ENCODE measurements at regions not wholly inside any gene's neighbourhood (a gene's known extent, or its start where the extent isn't known, plus 50 kb on each side); places are given as distances from the start of the nearest gene placed in this dataset.

DNA sequence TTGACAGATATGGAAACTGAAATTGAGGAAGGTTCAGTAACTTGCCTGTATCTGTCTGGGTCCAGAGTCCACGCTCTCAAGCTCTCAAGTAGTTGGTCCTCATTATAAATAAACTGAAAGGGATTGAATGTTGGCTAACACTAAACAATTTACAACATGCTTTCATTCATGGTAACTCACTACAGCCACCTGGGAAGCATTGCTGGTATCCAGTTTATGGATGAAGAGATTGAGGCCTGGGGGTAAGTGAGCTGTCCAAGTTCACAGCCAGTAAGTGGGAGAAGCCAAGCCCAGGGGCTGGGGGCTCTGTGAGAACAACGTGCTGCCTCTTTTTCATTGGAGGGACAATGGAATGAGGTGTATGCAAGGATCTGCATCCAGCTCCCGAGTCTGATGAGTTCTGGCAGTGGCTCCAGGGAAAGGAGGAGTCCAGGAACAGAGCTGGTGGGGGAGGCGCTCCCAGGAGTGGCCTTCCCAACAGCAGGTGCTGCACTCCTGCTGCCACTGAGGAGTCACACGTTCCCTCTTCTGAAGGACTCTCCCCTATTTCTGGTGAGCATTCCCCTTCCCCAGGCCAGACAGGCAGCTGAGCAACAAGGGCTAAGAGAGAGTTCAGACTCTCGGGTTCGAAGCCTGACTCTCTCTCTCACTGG lies 175.8 kb downstream of the CSNK2A3 start:
- DNase-seq (ENCODE audit: low read depth) = no peak

DNA sequence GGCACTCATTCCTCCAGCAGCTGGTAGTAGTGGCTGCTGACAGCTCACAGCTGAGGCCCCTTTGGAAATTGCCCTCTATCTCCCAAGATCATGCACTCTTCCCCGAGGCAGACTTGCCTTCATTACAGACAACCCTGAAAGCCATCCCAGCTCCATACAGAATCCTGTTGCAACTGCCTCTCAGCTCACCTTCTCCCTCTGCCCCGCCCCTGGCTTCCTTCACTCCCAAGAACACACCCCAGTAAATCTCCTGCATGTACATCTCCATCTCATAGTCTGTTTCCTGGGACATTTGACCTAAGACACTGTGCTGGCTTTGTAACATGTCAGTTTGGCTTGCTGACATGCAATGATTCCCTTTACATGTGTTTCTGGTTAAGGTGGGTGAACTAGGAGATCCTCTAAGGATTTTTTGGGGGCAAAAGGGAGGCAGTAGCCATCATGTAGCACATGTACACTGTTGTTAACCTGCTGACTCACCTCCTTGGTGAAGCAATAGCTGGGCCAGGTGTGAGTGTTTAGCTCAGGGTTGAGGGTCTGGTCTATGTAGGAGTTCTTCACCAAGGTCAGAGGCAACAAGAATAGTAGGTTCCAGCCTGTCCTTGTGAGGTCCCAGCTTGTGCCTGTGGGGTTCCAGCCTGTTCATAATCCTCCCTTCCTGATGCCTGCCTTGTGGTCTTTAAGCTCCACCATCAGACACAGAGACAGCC lies 179.6 kb downstream of the CSNK2A3 start:
- no peak for DNase-seq (ENCODE audit: low read depth)

- no peak for DNase-seq (ENCODE audit: low read depth)
Observed at GRCh38 chr11:11171854-11172253, 181.2 kb downstream of the CSNK2A3 start.

DNA sequence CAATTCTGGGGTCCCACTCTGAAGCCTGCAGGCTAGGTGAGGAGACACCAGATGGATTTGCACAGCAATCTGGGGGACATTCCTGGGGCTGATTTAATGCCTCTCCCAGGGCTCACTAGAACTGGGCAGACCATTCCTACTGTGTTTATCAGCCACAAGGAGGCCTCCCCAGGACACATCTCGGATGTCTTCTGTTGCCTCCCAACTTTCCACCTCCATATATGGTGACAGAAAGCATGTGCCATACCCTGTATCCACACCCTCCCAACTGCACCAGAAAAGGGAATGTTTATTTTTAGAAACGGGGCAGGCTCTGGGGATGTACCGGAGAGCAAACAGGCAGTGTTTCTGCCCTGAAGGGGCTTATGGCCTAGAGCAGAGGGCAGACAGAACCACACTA lies 181.8 kb downstream of the CSNK2A3 start:
- no peak for DNase-seq (ENCODE audit: low read depth)

- DNase-seq (ENCODE audit: low read depth) = no peak
Observed at GRCh38 chr11:11170352-11171084, 182.5 kb downstream of the CSNK2A3 start.

- no peak for DNase-seq (ENCODE audit: low read depth)
Observed at GRCh38 chr11:11169715-11170351, 183.2 kb downstream of the CSNK2A3 start.

GRCh38 chr11:11167806-11168205 lies 185.2 kb downstream of the CSNK2A3 start:
- DNase-seq (ENCODE audit: low read depth) = no peak

DNA sequence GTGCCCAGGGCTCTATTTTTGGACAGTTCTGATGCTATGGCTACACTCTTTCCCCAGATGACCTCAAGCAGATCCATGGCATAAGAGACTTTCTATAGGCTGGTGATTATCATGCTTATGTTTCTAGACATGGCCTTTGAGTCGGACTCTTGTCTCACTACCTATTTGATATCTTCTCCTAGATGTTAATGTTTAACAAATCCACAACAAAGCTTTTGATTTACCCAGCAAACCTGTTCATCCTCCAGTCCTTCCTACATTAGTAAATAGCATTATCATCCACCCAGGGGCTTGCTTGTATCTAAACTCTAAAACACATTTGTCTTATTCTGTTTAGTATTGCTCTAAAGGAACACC lies 188.7 kb downstream of the CSNK2A3 start:
- DNase-seq (ENCODE audit: low read depth) = no peak

DNA sequence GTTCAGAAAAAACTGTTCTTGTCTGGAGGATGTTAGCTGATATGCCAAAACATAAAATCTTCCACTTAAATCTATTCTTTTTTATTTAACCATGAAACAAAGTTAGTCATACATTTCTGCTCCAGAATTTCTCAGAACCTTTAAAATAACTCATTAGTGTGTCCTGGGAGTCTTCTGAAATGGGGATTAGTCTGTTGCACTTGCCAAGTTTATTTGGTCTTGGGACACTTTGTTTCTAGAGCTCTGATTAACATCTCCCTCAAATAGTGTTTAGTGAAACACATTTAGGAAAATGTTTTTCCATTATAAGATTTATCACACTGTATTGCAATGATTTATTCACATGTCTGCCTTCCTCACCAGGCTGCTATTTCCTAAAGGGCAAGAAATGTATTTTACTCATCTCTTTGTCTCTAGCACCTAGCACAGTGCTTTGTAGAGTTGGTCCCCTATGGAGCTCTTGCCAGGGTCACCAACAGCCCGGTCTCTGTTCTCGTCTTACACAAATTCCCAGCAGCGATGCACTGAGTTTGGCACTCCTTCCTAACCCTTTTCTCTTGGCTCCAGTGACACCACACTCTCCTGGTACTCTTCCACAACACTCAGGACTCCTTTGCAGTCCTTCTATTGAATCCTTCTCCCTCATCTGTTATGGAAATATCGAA lies 189.2 kb downstream of the CSNK2A3 start:
- DNase-seq (ENCODE audit: low read depth) = no peak

GRCh38 chr11:11163236-11163635 lies 189.8 kb downstream of the CSNK2A3 start:
- no peak for DNase-seq (ENCODE audit: low read depth)

GRCh38 chr11:11157185-11157584 lies 195.9 kb downstream of the CSNK2A3 start:
- peak; percentile 32 for DNase-seq (ENCODE audit: low read depth)

DNA sequence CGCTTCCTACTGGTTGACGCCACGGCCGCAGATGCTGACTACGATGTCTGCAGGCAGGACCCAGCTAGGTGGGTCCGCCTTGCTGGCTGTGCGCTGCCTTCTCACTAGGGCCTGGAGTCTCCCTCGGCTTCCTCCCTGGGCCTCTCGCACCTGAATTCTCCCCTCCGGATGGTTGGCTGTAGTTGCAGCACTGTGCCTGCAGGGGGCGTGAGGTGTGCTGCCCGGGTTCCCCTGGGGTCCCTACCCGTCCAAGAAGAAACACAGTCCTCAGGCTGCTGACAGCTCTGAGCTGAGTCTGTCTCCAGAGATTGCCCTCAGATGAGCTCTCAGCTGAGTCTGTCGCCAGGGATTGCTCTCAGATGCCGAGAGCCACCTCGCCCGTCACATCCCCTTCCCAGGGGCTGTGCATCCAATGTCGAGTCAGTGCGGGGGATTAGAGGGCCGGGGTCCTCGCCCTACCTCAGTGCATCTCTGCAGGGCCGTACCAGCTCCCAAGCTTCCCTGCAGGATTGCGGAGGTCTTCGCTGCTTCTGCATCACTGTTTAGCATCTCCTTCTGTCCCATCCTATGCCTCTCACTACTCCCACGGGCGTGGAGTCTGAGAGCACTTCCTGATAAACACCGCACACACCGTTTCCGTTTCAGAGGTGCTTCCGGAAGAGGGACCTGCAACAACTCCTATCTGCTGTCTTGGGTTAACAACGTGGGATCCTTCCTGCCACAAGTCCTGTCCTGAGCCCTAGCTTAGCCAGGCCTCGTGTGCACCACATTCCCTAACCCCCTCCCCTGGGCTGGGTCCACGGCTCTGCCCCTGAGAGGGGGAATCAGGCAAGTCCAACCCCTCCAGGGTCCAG lies 196.9 kb downstream of the CSNK2A3 start:
- no peak for DNase-seq (ENCODE audit: low read depth)

- DNase-seq (ENCODE audit: low read depth) = no peak
Observed at GRCh38 chr11:11152877-11153276, 200.2 kb downstream of the CSNK2A3 start.

DNA sequence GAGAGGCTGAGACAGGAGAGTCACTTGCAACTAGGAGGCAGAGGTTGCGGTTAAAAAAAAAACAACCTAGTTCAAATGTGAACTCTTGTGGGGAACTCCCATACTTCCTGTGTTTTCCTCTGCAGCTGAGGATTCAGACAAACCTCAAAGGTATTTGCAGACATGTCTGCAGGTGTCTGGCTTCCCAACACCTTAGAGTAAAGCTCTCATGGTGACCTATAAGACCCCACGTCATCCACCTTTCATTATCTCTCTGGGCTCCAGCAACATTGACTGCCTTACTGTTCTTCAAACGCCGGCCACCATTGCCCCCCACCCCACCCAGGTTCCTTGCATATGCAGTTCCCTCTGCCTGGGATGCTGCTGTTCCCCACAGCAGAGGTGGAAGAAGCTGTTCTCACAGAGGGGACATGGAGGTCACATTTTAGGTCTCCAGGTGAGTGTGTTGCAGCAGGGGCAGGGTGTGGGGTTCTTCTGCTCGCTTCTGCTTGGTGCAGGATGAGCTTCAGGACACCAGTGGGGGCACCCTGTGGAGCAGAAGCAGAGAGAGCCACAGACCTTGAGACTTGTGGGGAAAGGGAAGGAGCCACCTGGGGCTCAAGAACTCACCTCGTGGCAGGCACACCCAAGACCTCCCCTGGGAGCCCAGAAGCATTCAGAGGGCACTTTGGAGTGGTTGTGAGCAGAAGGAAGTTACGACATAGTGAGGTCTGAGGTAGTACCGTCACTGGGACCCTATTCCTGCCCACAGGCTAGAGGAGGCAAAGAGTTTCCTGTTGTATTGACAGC lies 203.2 kb downstream of the CSNK2A3 start:
- DNase-seq (ENCODE audit: low read depth) = no peak

- DNase-seq (ENCODE audit: low read depth) = no peak
Observed at GRCh38 chr11:11148596-11148995, 204.5 kb downstream of the CSNK2A3 start.

DNA sequence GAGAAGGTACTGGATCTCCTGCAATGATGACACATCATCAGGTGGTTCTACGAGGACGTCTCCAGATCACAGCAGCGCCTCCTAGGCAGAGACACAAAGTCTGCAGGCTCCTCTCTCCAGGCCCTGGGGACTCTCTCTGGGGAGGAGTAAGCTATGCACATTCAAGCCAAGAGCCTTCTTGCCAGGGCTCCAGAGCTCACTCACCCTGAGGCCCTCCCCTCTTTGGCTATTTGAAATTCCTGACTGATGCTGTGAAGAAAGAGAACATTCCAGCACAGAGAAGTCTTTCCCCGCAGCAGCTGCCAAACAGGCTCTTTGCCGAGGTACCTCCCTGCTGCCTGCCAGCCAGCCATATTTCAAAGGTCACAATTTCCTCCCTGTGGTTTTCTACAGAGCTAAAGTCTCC lies 204.9 kb downstream of the CSNK2A3 start:
- DNase-seq (ENCODE audit: low read depth) = no peak

GRCh38 chr11:11146830-11147229 lies 206.2 kb downstream of the CSNK2A3 start:
- DNase-seq (ENCODE audit: low read depth) = no peak

DNA sequence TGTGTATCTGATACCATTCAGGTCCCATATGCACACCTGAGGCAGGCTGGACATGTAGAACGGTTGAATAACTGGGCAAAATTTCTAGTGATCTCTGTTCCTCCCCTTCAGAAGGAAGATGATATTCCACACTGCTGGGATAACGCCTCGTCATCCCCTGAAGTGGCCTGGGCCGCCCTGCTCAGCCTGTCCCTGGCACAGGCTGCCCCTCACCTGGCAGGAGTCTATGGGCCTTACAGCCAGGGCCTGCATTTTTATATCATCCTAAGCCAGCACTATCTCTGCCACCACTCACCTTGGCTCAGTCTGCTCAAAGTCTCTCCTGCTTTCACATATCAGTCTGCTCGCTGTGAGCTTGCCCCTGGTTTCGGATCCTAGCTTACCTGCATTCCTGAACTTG lies 209.2 kb downstream of the CSNK2A3 start:
- no peak for DNase-seq (ENCODE audit: low read depth)

GRCh38 chr11:11142430-11142829 lies 210.6 kb downstream of the CSNK2A3 start:
- no peak for DNase-seq (ENCODE audit: low read depth)

- DNase-seq (ENCODE audit: low read depth) = no peak
Observed at GRCh38 chr11:11141065-11141464, 212.0 kb downstream of the CSNK2A3 start.

DNA sequence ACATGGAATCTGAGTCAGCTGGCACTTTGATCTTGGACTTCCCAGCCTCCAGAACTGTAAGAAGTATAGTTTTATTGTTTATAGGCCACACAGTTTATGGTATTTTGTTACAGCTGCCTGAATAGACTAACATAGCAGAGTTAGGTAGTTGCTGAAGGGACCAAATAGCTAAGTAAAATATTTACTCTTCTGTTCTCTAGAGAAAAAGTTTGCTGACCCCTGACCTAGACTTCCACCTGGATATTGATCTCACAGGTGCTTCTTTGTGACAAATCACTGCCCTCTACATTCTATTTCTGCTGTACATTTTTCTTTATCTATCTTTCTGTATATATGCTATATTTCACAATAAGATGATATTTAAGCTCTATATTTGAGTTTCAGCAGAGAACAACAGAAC lies 212.5 kb downstream of the CSNK2A3 start:
- DNase-seq (ENCODE audit: low read depth) = no peak

Measured in stimulated activated CD8-positive, alpha-beta memory T cell treated with anti-CD3 and anti-CD28 coated beads, Interleukin-12 subunit alpha, Interleukin-12 subunit beta, amount 100 ng/mL, for 1 hour (primary cell).